ENCODE measurements at regions not wholly inside any gene's neighbourhood (a gene's known extent, or its start where the extent isn't known, plus 50 kb on each side); places are given as distances from the start of the nearest gene placed in this dataset.

GRCh38 chr22:22404598-22405284 is 103.8 kb downstream of the ZNF280B start:
- no peak for TF ChIP-seq CTCF (conservative IDR thresholded peaks at IDR 0.05 in 1 of 2, IDR thresholded peaks at IDR 0.05 in 1 of 2; ENCODE audit: low read depth in 1 of 2, low read length in 2 of 2)
- no peak for TF ChIP-seq EZH2 (IDR thresholded peaks at IDR 0.05; ENCODE audit: low read length, missing control alignments)

Data from fibroblast of lung (primary cell).